GM23338 (cell line): ENCODE measurements at regions not wholly inside any gene's neighbourhood (a gene's known extent, or its start where the extent isn't known, plus 50 kb on each side); places are given as distances from the start of the nearest gene placed in this dataset.

Source experiments
- ATAC-seq: fragments of 200-7000 bp; cut with Tn5 transposase; 3 replicates; pipeline ENCODE4 v1.9.1; 2020
- DNase-seq: peaks from one replicate; pipeline ENCODE4 v3.0.0-alpha.2; 2015; ENCODE audit warnings: low spot score
- H2AFZ ChIP-seq: fragments of 200-600 bp; sonication (generic); 2 replicates; pipeline ENCODE4 v1.8.0; 2016; ENCODE audit warnings: antibody characterized with exemption, mild to moderate bottlenecking, moderate library complexity
- H3F3A ChIP-seq: fragments of 200-600 bp; sonication (generic); replicated peaks from 2 replicates; pipeline ENCODE4 v1.8.0; 2017; ENCODE audit warnings: antibody characterized with exemption, mixed run types, low read depth
- H3K27ac ChIP-seq: fragments of 200-600 bp; sonication (generic); 2 replicates; pipeline ENCODE4 v1.6.1; 2016; ENCODE audit warnings: low read depth
- H3K27me3 ChIP-seq: fragments of 200-600 bp; sonication (generic); 2 replicates; pipeline ENCODE4 v1.8.0; 2016; ENCODE audit warnings: mild to moderate bottlenecking, mixed run types, moderate library complexity; ENCODE audit not compliant: insufficient read depth
- H3K36me3 ChIP-seq: fragments of 200-600 bp; sonication (generic); 2 replicates; pipeline ENCODE4 v1.8.0; 2016; ENCODE audit warnings: mild to moderate bottlenecking; ENCODE audit not compliant: insufficient read depth
- H3K4me1 ChIP-seq: fragments of 200-600 bp; sonication (generic); 2 replicates; pipeline ENCODE4 v1.8.0; 2016; ENCODE audit warnings: mild to moderate bottlenecking, moderate library complexity; ENCODE audit not compliant: insufficient read depth
- H3K4me2 ChIP-seq: fragments of 200-600 bp; sonication (generic); 2 replicates; pipeline ENCODE4 v1.7.1; 2017; ENCODE audit warnings: mixed run types
- H3K4me3 ChIP-seq: fragments of 200-600 bp; sonication (generic); 2 replicates; pipeline ENCODE4 v1.6.1; 2016; ENCODE audit warnings: mixed run types
- H3K79me2 ChIP-seq: fragments of 200-600 bp; sonication (generic); replicated peaks from 2 replicates; pipeline ENCODE4 v1.8.0; 2017; ENCODE audit warnings: mild to moderate bottlenecking; ENCODE audit not compliant: insufficient read depth
- H3K9me2 ChIP-seq: fragments of 200-600 bp; sonication (generic); 2 replicates; pipeline ENCODE4 v1.8.0; 2017; ENCODE audit not compliant: insufficient read depth
- H4K20me1 ChIP-seq: fragments of 200-600 bp; sonication (generic); replicated peaks from 2 replicates; pipeline ENCODE4 v1.8.0; 2017; ENCODE audit warnings: mild to moderate bottlenecking; ENCODE audit not compliant: insufficient read depth
- H3K27ac Mint-ChIP-seq: 2 replicates; pipeline ENCODE4 v1.8.0; 2020; ENCODE audit warnings: inconsistent platforms, mild to moderate bottlenecking, moderate library complexity, mixed read lengths
- H3K27me3 Mint-ChIP-seq: 3 replicates; pipeline ENCODE4 v1.8.0; 2022; ENCODE audit warnings: low read depth, mild to moderate bottlenecking, moderate library complexity, mixed read lengths, inconsistent platforms; ENCODE audit not compliant: insufficient read depth, poor library complexity
- H3K36me3 Mint-ChIP-seq: 3 replicates; pipeline ENCODE4 v1.8.0; 2021; ENCODE audit warnings: low read depth, mild to moderate bottlenecking, inconsistent platforms, moderate library complexity, mixed read lengths
- H3K4me1 Mint-ChIP-seq: 3 replicates; pipeline ENCODE4 v1.8.0; 2020; ENCODE audit warnings: mild to moderate bottlenecking, inconsistent platforms, mixed read lengths
- H3K4me3 Mint-ChIP-seq: 3 replicates; pipeline ENCODE4 v1.8.0; 2021; ENCODE audit warnings: moderate library complexity, mild to moderate bottlenecking, inconsistent platforms, mixed read lengths
- H3K9me3 Mint-ChIP-seq: 3 replicates; pipeline ENCODE4 v1.8.0; 2020; ENCODE audit warnings: moderate library complexity, mild to moderate bottlenecking, inconsistent platforms, mixed read lengths
- EZH2 ChIP-seq: fragments of 200-600 bp; sonication (generic); IDR thresholded peaks from one replicate; pipeline ENCODE4 v1.8.0; 2017; ENCODE audit warnings: antibody characterized with exemption, mild to moderate bottlenecking, low read depth; ENCODE audit not compliant: unreplicated experiment
- EZH2phosphoT487 ChIP-seq: fragments of 200-600 bp; sonication (generic); IDR thresholded peaks from one replicate; pipeline ENCODE4 v1.8.1; 2018; ENCODE audit warnings: antibody characterized with exemption; ENCODE audit not compliant: unreplicated experiment
- JUNB ChIP-seq: IDR thresholded peaks from one replicate; pipeline ENCODE4 v1.6.1; 2016; ENCODE audit warnings: antibody characterized with exemption; ENCODE audit not compliant: unreplicated experiment
- NANOG ChIP-seq: IDR thresholded peaks from 2 replicates; pipeline ENCODE4 v1.6.1; 2016; ENCODE audit warnings: antibody characterized with exemption, borderline replicate concordance
- POLR2AphosphoS5 ChIP-seq: IDR thresholded peaks from 2 replicates; pipeline ENCODE4 v1.6.1; 2016; ENCODE audit warnings: antibody characterized with exemption, low read depth
- ZNF114 ChIP-seq: fragments of 250-450 bp; sonication (Bioruptor Pico); IDR thresholded peaks from 2 replicates; pipeline ENCODE4 v1.5.0; 2020; ENCODE audit warnings: mild to moderate bottlenecking, moderate library complexity
- ZNF331 ChIP-seq: fragments of 250-450 bp; sonication (Bioruptor Pico); IDR thresholded peaks from 2 replicates; pipeline ENCODE4 v1.5.0; 2020; ENCODE audit warnings: low read depth, mild to moderate bottlenecking, moderate library complexity
- TF ChIP-seq, protein P1 (sequence below): IDR thresholded peaks from 2 replicates; pipeline ENCODE4 v1.6.1; 2016; ENCODE audit warnings: antibody characterized with exemption
- TF ChIP-seq, protein P2 (sequence below): fragments of 250-450 bp; sonication (Bioruptor Pico); IDR thresholded peaks from 2 replicates; pipeline ENCODE4 v1.5.0; 2020; ENCODE audit warnings: mild to moderate bottlenecking, moderate library complexity
- TF ChIP-seq, protein P3 (sequence below): IDR thresholded peaks from one replicate; pipeline ENCODE4 v1.6.1; 2018; ENCODE audit warnings: antibody characterized with exemption; ENCODE audit not compliant: unreplicated experiment

DNA sequence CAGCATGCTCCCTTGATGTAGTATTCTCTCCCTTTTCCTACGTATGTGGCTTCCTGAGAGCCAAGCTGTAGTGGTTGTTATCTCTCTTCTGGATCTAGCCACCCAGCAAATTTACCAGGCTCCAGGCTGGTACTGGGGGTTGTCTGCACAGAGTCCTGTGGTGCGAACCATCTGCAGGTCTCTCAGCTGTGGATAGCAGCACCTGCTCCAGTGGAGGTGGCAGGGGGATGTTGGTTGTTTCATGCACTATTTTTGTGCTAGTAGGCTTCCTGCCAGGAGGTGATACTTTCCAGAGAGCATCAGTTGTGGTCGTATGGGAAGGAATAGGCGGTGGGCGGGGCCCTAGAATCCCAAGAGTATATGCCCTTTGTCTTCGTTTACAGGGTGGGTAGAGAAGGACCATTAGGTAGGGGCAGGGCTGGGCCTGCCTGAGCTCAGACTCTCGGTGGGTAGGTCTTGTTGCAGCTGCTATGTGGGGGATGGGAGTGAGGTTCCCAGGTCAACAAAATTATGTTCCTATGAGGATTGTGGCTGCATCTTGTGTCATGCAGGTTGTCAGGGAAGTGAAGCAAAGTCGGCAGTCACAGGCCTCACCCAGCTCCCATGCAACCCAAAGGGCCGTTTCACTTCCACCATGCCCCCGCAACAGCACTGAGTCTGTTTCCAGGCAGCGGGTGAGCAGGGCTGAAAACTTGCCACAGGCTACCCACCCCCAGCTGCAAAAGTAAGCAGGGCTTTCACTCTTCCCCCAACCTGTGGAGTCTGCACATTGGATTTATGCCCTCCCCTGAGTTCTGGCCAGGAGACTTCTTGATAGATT lies 1139.5 kb downstream of the BCL11A start:
- Mint-ChIP-seq H3K9me3 (peaks cover 10% of the 10 kb centered on the region; the same call in 2 of the 3 replicates), H3K27ac (no peak overlapping the region), H3K4me3 (no peak overlapping the region), H3K4me1 (peaks cover 18% of the 10 kb centered on the region), H3K36me3 (0 out of 3 replicates have a peak, but pooled peaks cover 5% of the 10 kb centered on the region), H3K27me3 (no peaks in the 10 kb centered on the region)
- Histone ChIP-seq H4K20me1 (no peaks in the 10 kb centered on the region), H2AFZ (peak overlapping the region; percentile 85), H3K79me2 (no peaks in the 10 kb centered on the region), H3K27me3 (no peaks in the 10 kb centered on the region), H3K4me3 (no peak overlapping the region), H3K9me2 (no peaks in the 10 kb centered on the region; the same call in 1 of the 2 replicates), H3K27ac (no peak overlapping the region), H3K36me3 (no peaks in the 10 kb centered on the region), H3F3A (no peaks in the 10 kb centered on the region), H3K4me2 (no peak overlapping the region), H3K4me1 (no peaks in the 10 kb centered on the region)
- ATAC-seq = no peak
- TF ChIP-seq, protein P1, sequence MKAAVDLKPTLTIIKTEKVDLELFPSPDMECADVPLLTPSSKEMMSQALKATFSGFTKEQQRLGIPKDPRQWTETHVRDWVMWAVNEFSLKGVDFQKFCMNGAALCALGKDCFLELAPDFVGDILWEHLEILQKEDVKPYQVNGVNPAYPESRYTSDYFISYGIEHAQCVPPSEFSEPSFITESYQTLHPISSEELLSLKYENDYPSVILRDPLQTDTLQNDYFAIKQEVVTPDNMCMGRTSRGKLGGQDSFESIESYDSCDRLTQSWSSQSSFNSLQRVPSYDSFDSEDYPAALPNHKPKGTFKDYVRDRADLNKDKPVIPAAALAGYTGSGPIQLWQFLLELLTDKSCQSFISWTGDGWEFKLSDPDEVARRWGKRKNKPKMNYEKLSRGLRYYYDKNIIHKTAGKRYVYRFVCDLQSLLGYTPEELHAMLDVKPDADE = no peak
- TF ChIP-seq POLR2AphosphoS5 = no peak
- TF ChIP-seq NANOG = no peak
- TF ChIP-seq ZNF331 = no peak
- DNase-seq = no peak

DNA sequence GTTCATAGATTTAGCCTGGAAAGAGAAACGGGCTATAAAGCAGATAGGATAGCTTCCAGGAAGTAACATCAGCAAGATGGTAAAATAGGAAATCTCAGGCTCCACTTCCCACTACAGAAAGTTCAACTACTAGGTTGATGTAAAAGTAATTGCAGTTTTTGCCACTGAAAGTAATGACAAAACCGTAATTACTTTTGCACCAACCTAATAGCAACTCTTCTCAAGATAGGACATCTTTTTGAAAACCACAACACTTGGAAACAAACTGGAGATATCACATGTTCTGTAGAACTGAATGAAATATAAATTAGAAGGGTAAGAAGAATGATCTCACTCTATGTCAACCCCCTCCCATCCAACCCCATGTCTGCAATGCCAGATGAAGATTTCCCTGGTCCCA lies 1154.3 kb downstream of the BCL11A start:
- Histone ChIP-seq H3K36me3 (no peaks in the 10 kb centered on the region), H3K27ac (no peak overlapping the region), H3K4me1 (no peaks in the 10 kb centered on the region), H3F3A (no peaks in the 10 kb centered on the region), H3K4me3 (no peak overlapping the region), H3K79me2 (no peaks in the 10 kb centered on the region), H2AFZ (no peak overlapping the region), H3K9me2 (peaks cover 4% of the 10 kb centered on the region; the same call in 1 of the 2 replicates), H3K27me3 (no peaks in the 10 kb centered on the region), H3K4me2 (no peak overlapping the region), H4K20me1 (no peaks in the 10 kb centered on the region)
- ATAC-seq (no peak), DNase-seq (no peak)
- H3K4me1 Mint-ChIP-seq = no peaks in the 10 kb centered on the region
- peaks cover 5% of the 10 kb centered on the region; the same call in 1 of the 3 replicates for H3K9me3 Mint-ChIP-seq
- H3K27me3 Mint-ChIP-seq = no peaks in the 10 kb centered on the region
- H3K36me3 Mint-ChIP-seq = no peaks in the 10 kb centered on the region; the same call in 2 of the 3 replicates
- no peak overlapping the region for H3K4me3 Mint-ChIP-seq
- no peak overlapping the region for H3K27ac Mint-ChIP-seq
- TF ChIP-seq EZH2 (no peak), ZNF331 (no peak), POLR2AphosphoS5 (no peak), NANOG (no peak), EZH2phosphoT487 (no peak), ZNF114 (CRISPR knock-in tag) (no peak), JUNB (no peak)
- TF ChIP-seq, protein P2, sequence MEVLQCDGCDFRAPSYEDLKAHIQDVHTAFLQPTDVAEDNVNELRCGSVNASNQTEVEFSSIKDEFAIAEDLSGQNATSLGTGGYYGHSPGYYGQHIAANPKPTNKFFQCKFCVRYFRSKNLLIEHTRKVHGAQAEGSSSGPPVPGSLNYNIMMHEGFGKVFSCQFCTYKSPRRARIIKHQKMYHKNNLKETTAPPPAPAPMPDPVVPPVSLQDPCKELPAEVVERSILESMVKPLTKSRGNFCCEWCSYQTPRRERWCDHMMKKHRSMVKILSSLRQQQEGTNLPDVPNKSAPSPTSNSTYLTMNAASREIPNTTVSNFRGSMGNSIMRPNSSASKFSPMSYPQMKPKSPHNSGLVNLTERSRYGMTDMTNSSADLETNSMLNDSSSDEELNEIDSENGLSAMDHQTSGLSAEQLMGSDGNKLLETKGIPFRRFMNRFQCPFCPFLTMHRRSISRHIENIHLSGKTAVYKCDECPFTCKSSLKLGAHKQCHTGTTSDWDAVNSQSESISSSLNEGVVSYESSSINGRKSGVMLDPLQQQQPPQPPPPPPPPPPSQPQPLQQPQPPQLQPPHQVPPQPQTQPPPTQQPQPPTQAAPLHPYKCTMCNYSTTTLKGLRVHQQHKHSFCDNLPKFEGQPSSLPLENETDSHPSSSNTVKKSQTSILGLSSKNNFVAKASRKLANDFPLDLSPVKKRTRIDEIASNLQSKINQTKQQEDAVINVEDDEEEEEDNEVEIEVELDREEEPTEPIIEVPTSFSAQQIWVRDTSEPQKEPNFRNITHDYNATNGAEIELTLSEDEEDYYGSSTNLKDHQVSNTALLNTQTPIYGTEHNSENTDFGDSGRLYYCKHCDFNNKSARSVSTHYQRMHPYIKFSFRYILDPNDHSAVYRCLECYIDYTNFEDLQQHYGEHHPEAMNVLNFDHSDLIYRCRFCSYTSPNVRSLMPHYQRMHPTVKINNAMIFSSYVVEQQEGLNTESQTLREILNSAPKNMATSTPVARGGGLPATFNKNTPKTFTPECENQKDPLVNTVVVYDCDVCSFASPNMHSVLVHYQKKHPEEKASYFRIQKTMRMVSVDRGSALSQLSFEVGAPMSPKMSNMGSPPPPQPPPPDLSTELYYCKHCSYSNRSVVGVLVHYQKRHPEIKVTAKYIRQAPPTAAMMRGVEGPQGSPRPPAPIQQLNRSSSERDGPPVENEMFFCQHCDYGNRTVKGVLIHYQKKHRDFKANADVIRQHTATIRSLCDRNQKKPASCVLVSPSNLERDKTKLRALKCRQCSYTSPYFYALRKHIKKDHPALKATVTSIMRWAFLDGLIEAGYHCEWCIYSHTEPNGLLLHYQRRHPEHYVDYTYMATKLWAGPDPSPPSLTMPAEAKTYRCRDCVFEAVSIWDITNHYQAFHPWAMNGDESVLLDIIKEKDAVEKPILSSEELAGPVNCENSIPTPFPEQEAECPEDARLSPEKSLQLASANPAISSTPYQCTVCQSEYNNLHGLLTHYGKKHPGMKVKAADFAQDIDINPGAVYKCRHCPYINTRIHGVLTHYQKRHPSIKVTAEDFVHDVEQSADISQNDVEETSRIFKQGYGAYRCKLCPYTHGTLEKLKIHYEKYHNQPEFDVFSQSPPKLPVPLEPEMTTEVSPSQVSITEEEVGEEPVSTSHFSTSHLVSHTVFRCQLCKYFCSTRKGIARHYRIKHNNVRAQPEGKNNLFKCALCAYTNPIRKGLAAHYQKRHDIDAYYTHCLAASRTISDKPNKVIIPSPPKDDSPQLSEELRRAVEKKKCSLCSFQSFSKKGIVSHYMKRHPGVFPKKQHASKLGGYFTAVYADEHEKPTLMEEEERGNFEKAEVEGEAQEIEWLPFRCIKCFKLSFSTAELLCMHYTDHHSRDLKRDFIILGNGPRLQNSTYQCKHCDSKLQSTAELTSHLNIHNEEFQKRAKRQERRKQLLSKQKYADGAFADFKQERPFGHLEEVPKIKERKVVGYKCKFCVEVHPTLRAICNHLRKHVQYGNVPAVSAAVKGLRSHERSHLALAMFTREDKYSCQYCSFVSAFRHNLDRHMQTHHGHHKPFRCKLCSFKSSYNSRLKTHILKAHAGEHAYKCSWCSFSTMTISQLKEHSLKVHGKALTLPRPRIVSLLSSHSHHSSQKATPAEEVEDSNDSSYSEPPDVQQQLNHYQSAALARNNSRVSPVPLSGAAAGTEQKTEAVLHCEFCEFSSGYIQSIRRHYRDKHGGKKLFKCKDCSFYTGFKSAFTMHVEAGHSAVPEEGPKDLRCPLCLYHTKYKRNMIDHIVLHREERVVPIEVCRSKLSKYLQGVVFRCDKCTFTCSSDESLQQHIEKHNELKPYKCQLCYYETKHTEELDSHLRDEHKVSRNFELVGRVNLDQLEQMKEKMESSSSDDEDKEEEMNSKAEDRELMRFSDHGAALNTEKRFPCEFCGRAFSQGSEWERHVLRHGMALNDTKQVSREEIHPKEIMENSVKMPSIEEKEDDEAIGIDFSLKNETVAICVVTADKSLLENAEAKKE = no peak
- TF ChIP-seq, protein P3, sequence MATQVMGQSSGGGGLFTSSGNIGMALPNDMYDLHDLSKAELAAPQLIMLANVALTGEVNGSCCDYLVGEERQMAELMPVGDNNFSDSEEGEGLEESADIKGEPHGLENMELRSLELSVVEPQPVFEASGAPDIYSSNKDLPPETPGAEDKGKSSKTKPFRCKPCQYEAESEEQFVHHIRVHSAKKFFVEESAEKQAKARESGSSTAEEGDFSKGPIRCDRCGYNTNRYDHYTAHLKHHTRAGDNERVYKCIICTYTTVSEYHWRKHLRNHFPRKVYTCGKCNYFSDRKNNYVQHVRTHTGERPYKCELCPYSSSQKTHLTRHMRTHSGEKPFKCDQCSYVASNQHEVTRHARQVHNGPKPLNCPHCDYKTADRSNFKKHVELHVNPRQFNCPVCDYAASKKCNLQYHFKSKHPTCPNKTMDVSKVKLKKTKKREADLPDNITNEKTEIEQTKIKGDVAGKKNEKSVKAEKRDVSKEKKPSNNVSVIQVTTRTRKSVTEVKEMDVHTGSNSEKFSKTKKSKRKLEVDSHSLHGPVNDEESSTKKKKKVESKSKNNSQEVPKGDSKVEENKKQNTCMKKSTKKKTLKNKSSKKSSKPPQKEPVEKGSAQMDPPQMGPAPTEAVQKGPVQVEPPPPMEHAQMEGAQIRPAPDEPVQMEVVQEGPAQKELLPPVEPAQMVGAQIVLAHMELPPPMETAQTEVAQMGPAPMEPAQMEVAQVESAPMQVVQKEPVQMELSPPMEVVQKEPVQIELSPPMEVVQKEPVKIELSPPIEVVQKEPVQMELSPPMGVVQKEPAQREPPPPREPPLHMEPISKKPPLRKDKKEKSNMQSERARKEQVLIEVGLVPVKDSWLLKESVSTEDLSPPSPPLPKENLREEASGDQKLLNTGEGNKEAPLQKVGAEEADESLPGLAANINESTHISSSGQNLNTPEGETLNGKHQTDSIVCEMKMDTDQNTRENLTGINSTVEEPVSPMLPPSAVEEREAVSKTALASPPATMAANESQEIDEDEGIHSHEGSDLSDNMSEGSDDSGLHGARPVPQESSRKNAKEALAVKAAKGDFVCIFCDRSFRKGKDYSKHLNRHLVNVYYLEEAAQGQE = no peak
